ENCODE measurements at regions not wholly inside any gene's neighbourhood (a gene's known extent, or its start where the extent isn't known, plus 50 kb on each side); places are given as distances from the start of the nearest gene placed in this dataset.

DNA sequence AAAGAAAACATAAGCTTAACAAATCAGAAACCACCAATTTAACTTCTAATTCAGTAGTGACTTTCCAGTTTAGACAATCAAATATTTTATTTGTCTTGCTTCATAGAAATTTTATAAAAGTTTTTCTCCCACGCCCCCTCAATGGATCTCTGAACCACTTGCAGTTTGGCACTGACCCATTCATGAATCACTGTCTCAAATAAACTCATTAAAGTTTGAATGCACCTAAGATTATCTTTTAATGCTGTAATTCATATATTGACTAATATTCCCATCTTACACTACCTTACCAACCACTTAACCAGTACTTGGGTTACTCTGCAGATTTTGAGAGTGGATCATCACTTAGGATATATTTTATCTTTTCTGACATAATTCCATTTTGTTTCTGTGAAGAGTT is 880.2 kb downstream of the OTOL1 start:
- H3K27me3 ChIP-seq (ENCODE audit: control insufficient read depth, insufficient read depth, low read length): no peaks in the 10 kb centered on the region
- no peak for DNase-seq (ENCODE audit: low read depth, low spot score)
- TF ChIP-seq, protein P1, sequence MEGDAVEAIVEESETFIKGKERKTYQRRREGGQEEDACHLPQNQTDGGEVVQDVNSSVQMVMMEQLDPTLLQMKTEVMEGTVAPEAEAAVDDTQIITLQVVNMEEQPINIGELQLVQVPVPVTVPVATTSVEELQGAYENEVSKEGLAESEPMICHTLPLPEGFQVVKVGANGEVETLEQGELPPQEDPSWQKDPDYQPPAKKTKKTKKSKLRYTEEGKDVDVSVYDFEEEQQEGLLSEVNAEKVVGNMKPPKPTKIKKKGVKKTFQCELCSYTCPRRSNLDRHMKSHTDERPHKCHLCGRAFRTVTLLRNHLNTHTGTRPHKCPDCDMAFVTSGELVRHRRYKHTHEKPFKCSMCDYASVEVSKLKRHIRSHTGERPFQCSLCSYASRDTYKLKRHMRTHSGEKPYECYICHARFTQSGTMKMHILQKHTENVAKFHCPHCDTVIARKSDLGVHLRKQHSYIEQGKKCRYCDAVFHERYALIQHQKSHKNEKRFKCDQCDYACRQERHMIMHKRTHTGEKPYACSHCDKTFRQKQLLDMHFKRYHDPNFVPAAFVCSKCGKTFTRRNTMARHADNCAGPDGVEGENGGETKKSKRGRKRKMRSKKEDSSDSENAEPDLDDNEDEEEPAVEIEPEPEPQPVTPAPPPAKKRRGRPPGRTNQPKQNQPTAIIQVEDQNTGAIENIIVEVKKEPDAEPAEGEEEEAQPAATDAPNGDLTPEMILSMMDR (IDR thresholded peaks at IDR 0.05; ENCODE audit: low read depth, low read length): no peak
- no peak overlapping the region for H3K27ac ChIP-seq (ENCODE audit: low read depth, low read length)
- H3K9me3 ChIP-seq (ENCODE audit: control insufficient read depth, insufficient read depth, low read length): no peaks in the 10 kb centered on the region
- ChIA-PET CTCF (no interaction called here), POLR2A (no interaction called here)
- no peak overlapping the region for H3K4me3 ChIP-seq (ENCODE audit: low read depth, low read length)

DNA sequence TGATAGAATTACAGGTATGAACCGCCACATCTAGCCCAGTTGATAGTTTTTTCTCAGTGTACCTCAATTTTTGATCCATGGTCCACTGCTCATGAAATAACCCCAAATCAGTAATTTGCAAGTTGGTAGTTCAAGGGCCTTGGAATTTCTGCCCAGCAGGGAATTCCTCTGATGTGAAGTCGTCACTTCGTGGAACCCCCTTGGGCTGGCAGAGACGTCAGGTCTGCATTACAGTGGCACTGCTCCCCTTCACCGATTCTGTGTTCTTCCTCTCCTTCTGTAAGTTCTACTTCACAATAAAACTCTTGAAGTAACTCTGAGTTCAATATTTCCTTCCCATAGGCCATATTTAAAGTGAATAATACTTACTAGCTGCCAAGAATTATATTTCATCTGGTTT is 881.0 kb downstream of the OTOL1 start:
- H3K4me3 ChIP-seq (ENCODE audit: low read depth, low read length): no peak overlapping the region
- H3K27ac ChIP-seq (ENCODE audit: low read depth, low read length): no peak overlapping the region
- H3K27me3 ChIP-seq (ENCODE audit: control insufficient read depth, insufficient read depth, low read length): no peaks in the 10 kb centered on the region
- H3K9me3 ChIP-seq (ENCODE audit: control insufficient read depth, insufficient read depth, low read length): no peaks in the 10 kb centered on the region
- ChIA-PET CTCF (no interaction called here), POLR2A (no interaction called here)
- no peak for DNase-seq (ENCODE audit: low read depth, low spot score)
- TF ChIP-seq, protein P1 (IDR thresholded peaks at IDR 0.05; ENCODE audit: low read depth, low read length): no peak

DNA sequence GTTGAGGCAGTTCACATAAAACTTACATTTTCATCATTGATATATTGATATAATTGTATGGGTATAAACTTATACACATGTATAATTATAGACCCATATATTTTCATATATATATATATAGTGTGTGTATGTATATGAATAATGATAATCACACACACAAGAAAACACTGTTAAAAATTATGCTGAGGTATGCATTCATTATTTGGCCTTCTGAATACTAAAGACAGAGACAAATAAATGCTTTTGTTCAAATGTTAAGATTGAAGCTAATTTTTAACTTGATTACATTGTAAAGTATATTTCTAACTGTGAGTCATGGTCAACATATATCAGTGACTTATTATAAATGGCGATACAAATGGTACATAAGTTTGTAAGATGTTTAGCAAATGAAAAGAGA is 888.8 kb downstream of the OTOL1 start:
- TF ChIP-seq, protein P1 (IDR thresholded peaks at IDR 0.05; ENCODE audit: low read depth, low read length): no peak

DNA sequence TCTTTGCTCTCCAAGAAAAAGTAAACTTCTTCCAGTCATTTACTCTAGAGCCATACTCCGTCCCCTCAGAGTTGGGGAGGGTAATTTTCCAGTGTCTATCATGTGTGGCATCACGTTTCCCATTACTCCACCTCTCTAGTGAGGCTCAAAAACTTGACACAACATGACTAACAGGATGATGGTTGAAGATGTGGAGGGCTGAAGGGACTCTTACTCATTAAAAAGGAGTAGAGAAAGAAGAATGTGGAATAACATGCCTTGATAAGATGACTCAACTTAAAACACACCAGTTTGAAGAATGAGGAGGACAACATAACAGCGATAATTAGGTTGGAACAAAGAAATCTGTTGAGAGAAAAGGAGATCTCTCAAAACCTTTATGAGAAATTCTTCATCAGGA is 894.3 kb downstream of the OTOL1 start:
- Histone ChIP-seq H3K27ac (ENCODE audit: low read depth, low read length) (peak overlapping the region; percentile 67), H3K9me3 (ENCODE audit: control insufficient read depth, insufficient read depth, low read length) (no peaks in the 10 kb centered on the region), H3K4me3 (ENCODE audit: low read depth, low read length) (no peak overlapping the region), H3K27me3 (ENCODE audit: control insufficient read depth, insufficient read depth, low read length) (no peaks in the 10 kb centered on the region)
- ChIA-PET CTCF (no interaction called here), POLR2A (interaction anchor here (0.8 kb wide), 1 partner anchor 95 kb away, joined by 3 read pairs; no protein-coding TSS in a partner anchor)
- TF ChIP-seq, protein P1 (IDR thresholded peaks at IDR 0.05; ENCODE audit: low read depth, low read length): no peak
- peak; percentile 16 for DNase-seq (ENCODE audit: low read depth, low spot score)

More for the DNA sequence above, 888.8 kb downstream of the OTOL1 start:
- ChIA-PET CTCF (no interaction called here), POLR2A (no interaction called here)
- no peaks in the 10 kb centered on the region for H3K27me3 ChIP-seq (ENCODE audit: control insufficient read depth, insufficient read depth, low read length)
- H3K4me3 ChIP-seq (ENCODE audit: low read depth, low read length): no peak overlapping the region
- DNase-seq (ENCODE audit: low read depth, low spot score): no peak
- no peak overlapping the region for H3K27ac ChIP-seq (ENCODE audit: low read depth, low read length)
- H3K9me3 ChIP-seq (ENCODE audit: control insufficient read depth, insufficient read depth, low read length): no peaks in the 10 kb centered on the region

DNA sequence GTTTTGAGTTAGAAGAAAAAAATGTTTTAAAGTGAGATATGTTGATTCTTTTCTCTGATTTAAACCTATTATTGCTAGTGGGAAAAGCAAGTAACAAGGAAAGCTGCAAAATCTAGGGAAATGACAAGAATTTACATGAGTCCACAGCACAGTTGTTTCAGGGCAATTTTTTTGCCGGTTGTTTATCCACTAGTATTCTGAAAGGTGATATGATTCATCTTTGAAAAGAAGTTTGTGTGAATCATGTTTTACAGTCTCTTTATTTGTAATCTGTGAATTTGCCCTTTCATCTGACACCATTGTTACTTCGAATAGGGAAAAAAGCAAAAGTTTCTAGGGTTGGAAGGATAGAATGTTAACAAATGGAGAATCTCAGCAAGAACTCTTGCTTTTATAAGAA is 894.7 kb downstream of the OTOL1 start:
- CTCF ChIA-PET: no interaction called here
- no peaks in the 10 kb centered on the region for H3K9me3 ChIP-seq (ENCODE audit: control insufficient read depth, insufficient read depth, low read length)
- TF ChIP-seq, protein P1 (IDR thresholded peaks at IDR 0.05; ENCODE audit: low read depth, low read length): no peak
- POLR2A ChIA-PET: interaction anchor here (0.8 kb wide), 1 partner anchor 96 kb away, joined by 3 read pairs; no protein-coding TSS in a partner anchor
- DNase-seq (ENCODE audit: low read depth, low spot score): no peak
- H3K27ac ChIP-seq (ENCODE audit: low read depth, low read length): no peak overlapping the region
- no peaks in the 10 kb centered on the region for H3K27me3 ChIP-seq (ENCODE audit: control insufficient read depth, insufficient read depth, low read length)
- H3K4me3 ChIP-seq (ENCODE audit: low read depth, low read length): no peak overlapping the region
